MCF 10A (cell line): ENCODE measurements at regions not wholly inside any gene's neighbourhood (a gene's known extent, or its start where the extent isn't known, plus 50 kb on each side); places are given as distances from the start of the nearest gene placed in this dataset.

Experiments
- BruUV-seq: library from RNA; stranded (reverse); fragments of 400-500 nt; replicated peaks from 2 replicates; lab custom pipeline; 2021; lab: Mats Ljungman, UMichigan
- CTCF ChIA-PET: fragments of 300-600 bp; sonication (Branson Sonifier 250); formaldehyde crosslinking; extraction: SDS; loops from one replicate; lab custom pipeline; 2021; ENCODE audit warnings: antibody characterized with exemption, inconsistent platforms; lab: Yijun Ruan, JAX
- POLR2A ChIA-PET: fragments of 300-600, 350-650 bp; sonication (Branson Sonifier 250); formaldehyde crosslinking; extraction: SDS; loops from one replicate; lab custom pipeline; 2020; ENCODE audit warnings: antibody characterized with exemption, inconsistent platforms; lab: Yijun Ruan, JAX
- DNase-seq: peaks from one replicate; pipeline ENCODE4 v3.0.0-alpha.2; 2018; ENCODE audit not compliant: unreplicated experiment
- H3K27ac Mint-ChIP-seq: one replicate; pipeline ENCODE4 v1.8.0; 2022; ENCODE audit warnings: mild to moderate bottlenecking, low read depth, mixed read lengths; ENCODE audit not compliant: unreplicated experiment
- H3K27me3 Mint-ChIP-seq: one replicate; pipeline ENCODE4 v1.8.0; 2022; ENCODE audit warnings: mixed read lengths; ENCODE audit not compliant: insufficient read depth, unreplicated experiment
- H3K36me3 Mint-ChIP-seq: one replicate; pipeline ENCODE4 v1.8.0; 2022; ENCODE audit warnings: mild to moderate bottlenecking, moderate library complexity, mixed read lengths; ENCODE audit not compliant: insufficient read depth, unreplicated experiment
- H3K4me1 Mint-ChIP-seq: one replicate; pipeline ENCODE4 v1.8.0; 2022; ENCODE audit warnings: mixed read lengths; ENCODE audit not compliant: insufficient read depth, unreplicated experiment
- H3K4me3 Mint-ChIP-seq: one replicate; pipeline ENCODE4 v1.8.0; 2022; ENCODE audit warnings: mild to moderate bottlenecking, moderate library complexity, mixed read lengths; ENCODE audit not compliant: unreplicated experiment
- H3K9me3 Mint-ChIP-seq: one replicate; pipeline ENCODE4 v1.8.0; 2022; ENCODE audit warnings: mixed read lengths; ENCODE audit not compliant: unreplicated experiment
- intact Hi-C: fragments of 100-400 bp; cut with micrococcal nuclease; formaldehyde crosslinking; loops from 2 replicates; pipeline ENCODE4 v1.14.1; 2022
- TF ChIP-seq, protein P1 (sequence below): fragments of 200-600 bp; IDR thresholded peaks from one replicate; pipeline ENCODE4 v1.8.0; 2022; ENCODE audit warnings: antibody characterized with exemption, mild to moderate bottlenecking; ENCODE audit not compliant: unreplicated experiment

GRCh38 chr14:85947461-85948139 is 417.7 kb downstream of the FLRT2 start:
- H3K9me3 Mint-ChIP-seq = peaks cover 10% of the 10 kb centered on the region
- TF ChIP-seq, protein P1, sequence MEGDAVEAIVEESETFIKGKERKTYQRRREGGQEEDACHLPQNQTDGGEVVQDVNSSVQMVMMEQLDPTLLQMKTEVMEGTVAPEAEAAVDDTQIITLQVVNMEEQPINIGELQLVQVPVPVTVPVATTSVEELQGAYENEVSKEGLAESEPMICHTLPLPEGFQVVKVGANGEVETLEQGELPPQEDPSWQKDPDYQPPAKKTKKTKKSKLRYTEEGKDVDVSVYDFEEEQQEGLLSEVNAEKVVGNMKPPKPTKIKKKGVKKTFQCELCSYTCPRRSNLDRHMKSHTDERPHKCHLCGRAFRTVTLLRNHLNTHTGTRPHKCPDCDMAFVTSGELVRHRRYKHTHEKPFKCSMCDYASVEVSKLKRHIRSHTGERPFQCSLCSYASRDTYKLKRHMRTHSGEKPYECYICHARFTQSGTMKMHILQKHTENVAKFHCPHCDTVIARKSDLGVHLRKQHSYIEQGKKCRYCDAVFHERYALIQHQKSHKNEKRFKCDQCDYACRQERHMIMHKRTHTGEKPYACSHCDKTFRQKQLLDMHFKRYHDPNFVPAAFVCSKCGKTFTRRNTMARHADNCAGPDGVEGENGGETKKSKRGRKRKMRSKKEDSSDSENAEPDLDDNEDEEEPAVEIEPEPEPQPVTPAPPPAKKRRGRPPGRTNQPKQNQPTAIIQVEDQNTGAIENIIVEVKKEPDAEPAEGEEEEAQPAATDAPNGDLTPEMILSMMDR = no peak
- ChIA-PET CTCF (interaction anchor here (0.6 to 0.7 kb wide), 2 partner anchors 9 to 330 kb away, joined by 3 read pairs; no protein-coding TSS in a partner anchor), POLR2A (no interaction called here)
- DNase-seq = no peak
- no TSS peak for BruUV-seq
- H3K36me3 Mint-ChIP-seq = peaks cover 7% of the 10 kb centered on the region
- no peaks in the 10 kb centered on the region for H3K27me3 Mint-ChIP-seq
- H3K4me3 Mint-ChIP-seq = no peak overlapping the region
- H3K4me1 Mint-ChIP-seq = no peaks in the 10 kb centered on the region
- intact Hi-C loops = no loop called here
- no peak overlapping the region for H3K27ac Mint-ChIP-seq

- no TSS peak for BruUV-seq
- no peaks in the 10 kb centered on the region for H3K27me3 Mint-ChIP-seq
- ChIA-PET POLR2A (no interaction called here), CTCF (no interaction called here)
- DNase-seq = no peak
- H3K9me3 Mint-ChIP-seq = peaks cover 15% of the 10 kb centered on the region
- TF ChIP-seq, protein P1 = no peak
- H3K4me1 Mint-ChIP-seq = no peaks in the 10 kb centered on the region
- no peak overlapping the region for H3K4me3 Mint-ChIP-seq
- no peak overlapping the region for H3K27ac Mint-ChIP-seq
- peaks cover 12% of the 10 kb centered on the region for H3K36me3 Mint-ChIP-seq
- intact Hi-C loops = no loop called here
Measured at GRCh38 chr14:85943192-85943591, 413.2 kb downstream of the FLRT2 start.

DNA sequence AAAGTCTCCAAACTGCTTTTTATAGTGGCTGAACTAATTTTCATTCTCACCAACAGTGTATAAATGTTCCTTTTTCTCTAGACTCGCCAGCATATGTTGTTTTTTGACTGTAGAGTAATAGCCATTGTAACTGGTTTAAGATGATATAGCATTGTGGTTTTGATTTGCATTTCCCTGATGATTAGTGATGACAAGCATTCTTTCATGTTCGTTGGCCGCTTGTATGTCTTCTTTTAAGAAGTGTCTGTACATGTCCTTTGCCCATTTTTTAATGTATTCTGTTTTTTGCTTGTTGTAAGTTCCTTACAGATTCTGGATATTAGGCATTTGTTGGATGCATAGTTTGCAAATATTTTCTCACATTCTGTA is 404.9 kb downstream of the FLRT2 start:
- ChIA-PET CTCF (no interaction called here), POLR2A (interaction anchor here (0.9 to 1.1 kb wide), 2 partner anchors 10 to 101 kb away, joined by 3 to 4 read pairs; no protein-coding TSS in a partner anchor)
- TF ChIP-seq, protein P1 = no peak
- Mint-ChIP-seq H3K4me3 (peak overlapping the region; percentile 81), H3K27ac (peak overlapping the region; percentile 87), H3K4me1 (peaks cover 9% of the 10 kb centered on the region), H3K9me3 (peaks cover 10% of the 10 kb centered on the region), H3K27me3 (no peaks in the 10 kb centered on the region), H3K36me3 (peaks cover 6% of the 10 kb centered on the region)
- peak; percentile 18 for DNase-seq
- intact Hi-C loops = no loop called here
- TSS peak; percentile 59 for BruUV-seq

GRCh38 chr14:85934123-85934885 is 404.4 kb downstream of the FLRT2 start:
- POLR2A ChIA-PET = interaction anchor here (0.9 to 1.1 kb wide), 2 partner anchors 10 to 102 kb away, joined by 3 to 4 read pairs; no protein-coding TSS in a partner anchor
- Mint-ChIP-seq H3K9me3 (peaks cover 10% of the 10 kb centered on the region), H3K4me3 (peak overlapping the region; percentile 81)

More at GRCh38 chr14:85934123-85934885, 404.4 kb downstream of the FLRT2 start:
- CTCF ChIA-PET = interaction anchor here (0.7 kb wide), 1 partner anchor 214 kb away, joined by 3 read pairs; no protein-coding TSS in a partner anchor
- Mint-ChIP-seq H3K4me1 (peaks cover 9% of the 10 kb centered on the region), H3K36me3 (peaks cover 6% of the 10 kb centered on the region), H3K27ac (peak overlapping the region; percentile 87), H3K27me3 (no peaks in the 10 kb centered on the region)
- DNase-seq = peak; percentile 49
- intact Hi-C loops = no loop called here
- TF ChIP-seq, protein P1 = no peak
- no TSS peak for BruUV-seq
